ENCODE measurements at regions not wholly inside any gene's neighbourhood (a gene's known extent, or its start where the extent isn't known, plus 50 kb on each side); places are given as distances from the start of the nearest gene placed in this dataset.

DNA sequence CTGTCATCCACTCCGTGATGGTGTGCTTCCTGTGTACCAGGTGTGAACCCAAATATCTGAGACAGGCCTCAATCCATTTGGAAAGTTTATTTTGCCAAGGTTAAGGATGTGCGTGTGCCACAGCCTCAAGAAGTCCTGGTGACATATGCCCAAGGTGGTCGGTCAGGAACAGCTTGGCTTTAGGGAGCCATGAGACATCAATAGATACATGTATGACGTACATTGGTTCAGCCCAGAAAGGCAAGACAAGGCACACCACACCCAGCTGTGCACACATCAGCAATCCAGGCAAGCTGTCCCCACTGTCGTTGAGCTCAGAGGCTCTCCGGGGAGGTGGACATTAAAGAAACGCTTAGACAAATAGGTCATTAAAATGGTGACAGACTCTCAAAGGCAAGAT, 56.8 kb upstream of the SHANK2 start:
- DNase-seq: no peak

DNA sequence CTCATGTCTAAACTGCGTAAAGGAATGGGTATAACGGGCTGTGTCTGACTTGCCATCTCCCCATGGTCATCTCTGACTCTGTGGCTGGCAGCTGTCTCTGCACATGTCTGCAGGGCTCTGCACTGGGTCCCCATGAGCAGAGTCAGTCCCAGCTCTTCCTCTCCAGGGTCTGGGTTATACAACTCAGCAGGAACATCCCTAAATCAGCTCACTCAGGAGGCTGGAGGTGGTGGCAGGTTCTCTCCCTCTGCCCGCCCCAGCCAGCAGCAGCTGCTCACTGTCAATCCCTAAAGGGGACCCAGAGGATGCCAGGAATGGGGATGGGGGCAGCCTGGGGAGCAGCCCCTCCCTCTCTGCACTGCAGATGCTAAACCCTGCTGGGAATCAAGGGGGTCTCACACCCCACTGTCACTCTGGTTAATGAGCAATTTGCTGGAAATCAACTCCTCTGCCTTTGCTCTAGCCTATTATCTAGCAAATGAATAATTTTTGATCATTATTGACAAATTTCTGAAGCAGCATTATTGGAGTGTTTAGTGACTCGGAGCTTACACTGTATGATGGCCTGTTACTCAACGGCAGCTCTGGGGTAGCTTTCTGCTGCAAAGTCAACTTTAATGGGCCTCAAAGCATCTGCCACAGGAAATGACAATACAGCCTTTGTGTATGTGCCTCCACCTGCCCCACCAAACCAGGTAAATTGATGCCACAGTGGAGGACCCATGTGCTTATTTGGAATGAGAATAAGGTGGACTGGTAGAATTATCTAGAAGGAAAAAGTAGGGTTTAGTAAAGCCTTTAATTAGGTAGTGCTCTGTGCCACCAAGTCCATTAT, 55.7 kb upstream of the SHANK2 start:
- no peak for DNase-seq

DNA sequence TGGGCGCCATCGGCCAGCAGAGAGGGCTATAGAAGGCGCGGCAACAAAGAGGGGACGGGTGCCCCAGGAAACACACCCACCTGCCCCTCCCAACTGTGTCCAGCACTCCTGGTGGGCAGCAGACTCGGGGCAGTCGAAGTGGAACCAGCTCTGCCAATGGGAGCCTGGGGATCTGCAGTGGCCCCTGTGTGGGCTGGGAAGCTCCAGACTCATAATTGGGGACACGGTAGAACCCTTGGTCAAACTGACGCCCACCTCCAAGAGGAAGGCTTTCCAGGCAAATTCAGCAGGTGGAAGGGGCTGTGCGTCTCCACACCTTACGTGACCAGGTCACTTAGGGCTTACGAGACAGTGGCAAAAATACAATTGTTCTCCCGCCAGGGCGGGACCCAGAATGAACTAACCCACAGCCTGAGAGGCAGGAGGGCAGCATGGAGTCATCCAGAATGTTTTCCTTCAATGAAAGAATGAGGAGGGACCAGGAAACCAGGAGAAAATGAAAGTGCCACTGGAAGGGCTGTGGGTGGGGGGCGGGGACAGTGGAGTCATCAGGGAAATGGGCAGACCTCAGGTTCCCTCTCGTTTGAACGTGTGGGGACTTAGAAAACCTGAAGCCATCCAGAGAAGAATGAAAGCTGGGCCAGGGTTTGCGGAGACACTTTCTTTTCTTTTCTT, 53.2 kb upstream of the SHANK2 start:
- DNase-seq: no peak

DNA sequence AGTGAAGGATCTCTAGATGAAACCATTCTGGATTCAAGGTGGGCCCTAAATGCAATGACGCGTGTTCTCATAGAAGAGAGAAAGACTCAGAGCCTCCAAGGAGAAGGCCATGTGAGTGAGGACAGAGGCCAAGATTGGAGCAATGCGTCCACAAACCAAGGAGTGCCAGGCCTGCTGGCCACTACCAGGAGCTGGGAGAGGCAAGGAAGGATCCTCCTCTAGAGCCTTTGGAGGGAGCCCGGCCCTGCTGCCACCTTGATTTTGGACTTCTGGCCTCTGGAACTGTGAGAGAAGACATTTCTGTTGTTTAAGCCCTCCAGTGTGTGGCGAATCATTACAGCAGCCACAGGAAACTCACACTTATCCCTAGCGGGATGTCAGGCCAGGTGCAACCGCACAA, 52.7 kb upstream of the SHANK2 start:
- no peak for DNase-seq

- DNase-seq: no peak
Observed at GRCh38 chr11:71304491-71304890, 52.1 kb upstream of the SHANK2 start.

DNA sequence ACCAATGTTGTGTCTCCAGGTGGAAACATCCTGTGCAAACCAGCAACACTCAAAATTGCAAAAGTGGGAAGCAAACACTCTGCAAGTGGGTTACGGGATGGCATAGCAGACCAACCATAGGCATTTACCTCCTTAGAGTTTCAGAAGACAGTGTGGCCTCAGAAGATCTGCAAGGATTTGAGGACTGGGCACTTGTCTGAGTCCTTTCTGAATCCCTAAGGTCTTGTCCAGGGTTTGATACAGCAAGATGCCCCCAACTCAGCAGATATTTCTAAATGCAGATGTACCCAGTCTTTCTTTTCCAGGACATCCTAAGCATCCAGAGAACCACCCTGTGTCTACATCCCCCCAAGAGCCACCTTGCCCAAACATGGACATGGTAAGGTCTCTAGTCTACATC, 51.7 kb upstream of the SHANK2 start:
- DNase-seq: no peak

DNA sequence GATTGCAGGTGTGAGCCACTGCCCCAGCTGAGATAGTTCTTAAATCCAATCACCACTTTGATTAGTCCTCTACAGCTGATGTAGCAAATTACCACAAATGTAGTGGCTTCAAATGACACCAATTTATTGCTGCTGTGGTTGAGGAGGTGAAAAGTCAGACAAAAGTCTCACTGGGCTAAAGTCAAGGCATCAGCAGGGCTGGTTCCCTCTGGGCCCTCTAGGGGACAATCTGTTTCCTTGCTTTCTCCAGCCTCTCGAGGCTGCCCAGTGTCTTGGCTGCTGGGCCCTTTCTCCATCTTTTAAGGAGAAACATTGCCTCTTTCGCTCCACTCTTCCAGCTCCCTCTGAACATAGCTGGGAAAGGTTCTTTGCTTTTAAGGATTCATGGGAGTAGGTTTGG, 50.5 kb upstream of the SHANK2 start:
- DNase-seq: no peak

- no peak for DNase-seq
Observed at GRCh38 chr11:71302534-71302909, 50.1 kb upstream of the SHANK2 start.

Data from activated CD4-positive, alpha-beta T cell treated with anti-CD3 and anti-CD28 coated beads, Interleukin-10, Interleukin-2, amounts not matched to agents 100 ng/mL and 50 ng/mL, durations not matched to agents 16 hours and 8 hours (primary cell).